HepG2 (cell line): ENCODE measurements at regions not wholly inside any gene's neighbourhood (a gene's known extent, or its start where the extent isn't known, plus 50 kb on each side); places are given as distances from the start of the nearest gene placed in this dataset.

ENCODE experiments used
- ATAC-seq: fragments of 200-7000 bp; cut with Tn5 transposase; 3 replicates; pipeline ENCODE4 v1.9.1; 2020; ENCODE audit warnings: mild to moderate bottlenecking, moderate library complexity
- BruUV-seq: library from RNA; stranded (reverse); fragments of 400-500 nt; replicated peaks from 2 replicates; lab custom pipeline; 2021; lab: Mats Ljungman, UMichigan
- CTCF ChIA-PET: fragments of 300-600 bp; formaldehyde crosslinking; extraction: SDS; loops from one replicate; lab custom pipeline; 2021; ENCODE audit warnings: low total read pairs, inconsistent platforms, low intra/inter-chr PET ratio; lab: Yijun Ruan, JAX
- POLR2A ChIA-PET: fragments of 350-600 bp; sonication (Branson Sonifier 250); formaldehyde crosslinking; loops from one replicate; lab custom pipeline; 2020; ENCODE audit warnings: antibody characterized with exemption, inconsistent platforms; lab: Yijun Ruan, JAX
- DNase-seq: peaks from one replicate; pipeline ENCODE4 v3.0.0-alpha.2; 2015; ENCODE audit warnings: low spot score
- FAIRE-seq: peaks from 3 replicates; lab custom pipeline; 2011; peaks lifted over from hg19 to GRCh38; lab: Jason Lieb, UNC
- H2AFZ ChIP-seq: one replicate; pipeline ENCODE4 v1.6.1; 2011; ENCODE audit warnings: low read length, inconsistent platforms
- H3K27ac ChIP-seq: fragments of 300-600 bp; 3 replicates; pipeline ENCODE4 v1.8.0; 2011; ENCODE audit warnings: mixed run types, mild to moderate bottlenecking, mixed read lengths, low read length, inconsistent platforms; ENCODE audit not compliant: insufficient read depth; ENCODE audit errors: extremely low read length
- H3K27me3 ChIP-seq, 2 experiments: fragments of 200-600 bp in 1 of 2; 2 replicates in 1 of 2; 3 replicates in 1 of 2; pipeline versions ENCODE4 v1.6.0 to v1.8.0; 2011; ENCODE audit warnings: low read length in 2 of 2, mild to moderate bottlenecking in 2 of 2, moderate library complexity in 2 of 2, inconsistent platforms in 1 of 2; ENCODE audit not compliant: insufficient read depth in 2 of 2, control insufficient read depth in 1 of 2
- H3K36me3 ChIP-seq, 2 experiments: fragments of 200-600 bp in 1 of 2; replicated peaks in 1 of 2; 2 replicates in 1 of 2; 3 replicates in 1 of 2; pipeline versions ENCODE4 v1.5.1 to v1.8.0; 2011; ENCODE audit warnings: low read length in 2 of 2, inconsistent platforms in 1 of 2; ENCODE audit not compliant: insufficient read depth in 2 of 2, control insufficient read depth in 1 of 2
- H3K4me1 ChIP-seq: 2 replicates; pipeline ENCODE4 v1.5.1; 2012; ENCODE audit warnings: low read length, inconsistent platforms; ENCODE audit not compliant: insufficient read depth
- H3K4me2 ChIP-seq: 2 replicates; pipeline ENCODE4 v1.6.0; 2011; ENCODE audit warnings: low read depth, low read length, inconsistent platforms
- H3K4me3 ChIP-seq, 3 experiments: fragments of 200-600 bp in 1 of 3; sonication (generic), shearing (Covaris generic) in 1 of 3; replicated peaks in 1 of 3; 2 replicates each; pipeline ENCODE4 v1.5.1; 2011 to 2016; ENCODE audit warnings: low read length in 3 of 3, inconsistent platforms in 2 of 3, low read depth in 2 of 3, mild to moderate bottlenecking in 2 of 3, control low read depth in 1 of 3, mixed read lengths in 1 of 3; ENCODE audit not compliant: insufficient read depth in 1 of 3
- H3K79me2 ChIP-seq: one replicate; pipeline ENCODE4 v1.6.1; 2011; ENCODE audit warnings: low read length, inconsistent platforms; ENCODE audit not compliant: insufficient read depth
- H3K9ac ChIP-seq: 2 replicates; pipeline ENCODE4 v1.6.0; 2011; ENCODE audit warnings: mild to moderate bottlenecking, low read depth, low read length, inconsistent platforms; ENCODE audit not compliant: insufficient read depth
- H3K9me3 ChIP-seq: 2 replicates; pipeline ENCODE4 v1.5.1; 2012; ENCODE audit warnings: mild to moderate bottlenecking, low read length
- H4K20me1 ChIP-seq: 2 replicates; pipeline ENCODE4 v1.6.0; 2011; ENCODE audit warnings: inconsistent platforms, mild to moderate bottlenecking, low read length, moderate library complexity; ENCODE audit not compliant: insufficient read depth
- EEA1 ChIP-seq: sonication (generic); formaldehyde crosslinking; IDR thresholded peaks from 2 replicates; pipeline ENCODE4 v1.5.1; 2020; ENCODE audit warnings: mild to moderate bottlenecking, missing genetic modification reagents, borderline replicate concordance
- HOXA9 ChIP-seq: sonication (generic); formaldehyde crosslinking; IDR thresholded peaks from 2 replicates; pipeline ENCODE4 v1.8.1; 2022; ENCODE audit warnings: missing genetic modification reagents, mild to moderate bottlenecking, moderate library complexity, borderline replicate concordance
- KMT2A ChIP-seq: sonication (generic); formaldehyde crosslinking; IDR thresholded peaks from 2 replicates; pipeline ENCODE4 v1.4.0; 2020; ENCODE audit warnings: missing genetic modification reagents
- PCBP2 ChIP-seq: fragments of 200-400 bp; formaldehyde crosslinking; optimal IDR thresholded peaks from 2 replicates; pipeline ENCODE3; 2018; ENCODE audit warnings: low read length, low read depth; ENCODE audit not compliant: poor library complexity, severe bottlenecking
- REPIN1 ChIP-seq: sonication (generic); formaldehyde crosslinking; IDR thresholded peaks from 2 replicates; pipeline ENCODE4 v1.8.0; 2022; ENCODE audit warnings: missing genetic modification reagents, low read depth, mild to moderate bottlenecking, borderline replicate concordance
- SATB2 ChIP-seq: sonication (generic); formaldehyde crosslinking; IDR thresholded peaks from 2 replicates; pipeline ENCODE4 v1.5.0; 2020; ENCODE audit warnings: missing genetic modification reagents
- THAP11 ChIP-seq: IDR thresholded peaks from 2 replicates; pipeline ENCODE4 v1.6.1; 2016; ENCODE audit warnings: missing biosample characterization, missing genetic modification reagents
- ZNF574 ChIP-seq: sonication (generic); formaldehyde crosslinking; IDR thresholded peaks from 2 replicates; pipeline ENCODE4 v1.4.0; 2020; ENCODE audit warnings: missing genetic modification reagents
- ZNF670 ChIP-seq: sonication (generic); formaldehyde crosslinking; IDR thresholded peaks from 2 replicates; pipeline ENCODE4 v1.8.0; 2022; ENCODE audit warnings: mild to moderate bottlenecking, missing genetic modification reagents, borderline replicate concordance
- WGBS: methylation state at CpG from one replicate; pipeline ENCODE4 v1.1.6; 2017; ENCODE audit warnings: low lambda C conversion rate; 5-methylcytosine and 5-hydroxymethylcytosine counted together
- in situ Hi-C: cut with HindIII; loops from 2 replicates; pipeline ENCODE4 v1.10.0; 2017; ENCODE audit warnings: low pct_unique_long_range_greater_than_20kb; ENCODE audit not compliant: extremely low pct_ligation_motif_present
- intact Hi-C: fragments of 100-400 bp; cut with micrococcal nuclease; formaldehyde crosslinking; loops from one replicate; pipeline ENCODE4 v1.10.0; 2022; ENCODE audit not compliant: unreplicated experiment
- TF ChIP-seq, protein P1 (sequence below): sonication (generic); formaldehyde crosslinking; IDR thresholded peaks from 2 replicates; pipeline ENCODE4 v1.4.0; 2020; ENCODE audit warnings: mild to moderate bottlenecking, missing genetic modification reagents
- TF ChIP-seq, protein P2 (sequence below): sonication (generic); formaldehyde crosslinking; IDR thresholded peaks from 2 replicates; pipeline ENCODE4 v1.5.1; 2020; ENCODE audit warnings: missing genetic modification reagents, mild to moderate bottlenecking, borderline replicate concordance
- TF ChIP-seq, protein P3 (sequence below): sonication (generic); formaldehyde crosslinking; IDR thresholded peaks from 2 replicates; pipeline ENCODE4 v1.5.0; 2020; ENCODE audit warnings: missing genetic modification reagents

DNA sequence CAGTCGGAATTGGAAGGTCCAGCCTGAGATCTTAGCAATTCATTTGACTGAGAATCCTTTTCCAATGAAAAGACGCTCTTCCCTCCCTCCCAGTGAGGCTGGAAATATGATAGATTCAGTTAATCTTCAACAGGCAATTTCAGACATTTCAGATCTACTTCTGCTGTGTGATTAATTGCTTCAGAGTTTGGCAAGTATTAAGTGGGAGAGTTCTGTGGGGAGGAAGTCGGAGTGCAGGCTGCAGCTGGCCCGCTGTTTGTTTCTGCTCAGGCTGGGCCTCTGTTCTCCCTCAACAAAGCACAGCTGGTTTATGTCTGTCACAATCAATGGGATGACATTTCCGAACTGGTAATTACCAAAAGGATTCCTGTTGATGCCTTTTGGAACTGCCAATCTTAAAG lies 178.2 kb downstream of the NDFIP2 start:
- 27% methylated on average over 5 of the region's 5 CpGs for WGBS
- in situ Hi-C loops, result no loop called here
- no TSS peak for BruUV-seq
- H3K9me3 ChIP-seq, result no peaks in the 10 kb centered on the region
- FAIRE-seq, result no peak
- no peak for DNase-seq
- intact Hi-C loops, result no loop called here
- H3K4me2 ChIP-seq, result no peak overlapping the region
- no peak for ATAC-seq
- no peaks in the 10 kb centered on the region for H3K36me3 ChIP-seq
- H2AFZ ChIP-seq, result no peak overlapping the region
- H3K27me3 ChIP-seq, result no peaks in the 10 kb centered on the region
- no peak for TF ChIP-seq SATB2
- TF ChIP-seq KMT2A (CRISPR knock-in tag), result no peak
- TF ChIP-seq, protein P1, sequence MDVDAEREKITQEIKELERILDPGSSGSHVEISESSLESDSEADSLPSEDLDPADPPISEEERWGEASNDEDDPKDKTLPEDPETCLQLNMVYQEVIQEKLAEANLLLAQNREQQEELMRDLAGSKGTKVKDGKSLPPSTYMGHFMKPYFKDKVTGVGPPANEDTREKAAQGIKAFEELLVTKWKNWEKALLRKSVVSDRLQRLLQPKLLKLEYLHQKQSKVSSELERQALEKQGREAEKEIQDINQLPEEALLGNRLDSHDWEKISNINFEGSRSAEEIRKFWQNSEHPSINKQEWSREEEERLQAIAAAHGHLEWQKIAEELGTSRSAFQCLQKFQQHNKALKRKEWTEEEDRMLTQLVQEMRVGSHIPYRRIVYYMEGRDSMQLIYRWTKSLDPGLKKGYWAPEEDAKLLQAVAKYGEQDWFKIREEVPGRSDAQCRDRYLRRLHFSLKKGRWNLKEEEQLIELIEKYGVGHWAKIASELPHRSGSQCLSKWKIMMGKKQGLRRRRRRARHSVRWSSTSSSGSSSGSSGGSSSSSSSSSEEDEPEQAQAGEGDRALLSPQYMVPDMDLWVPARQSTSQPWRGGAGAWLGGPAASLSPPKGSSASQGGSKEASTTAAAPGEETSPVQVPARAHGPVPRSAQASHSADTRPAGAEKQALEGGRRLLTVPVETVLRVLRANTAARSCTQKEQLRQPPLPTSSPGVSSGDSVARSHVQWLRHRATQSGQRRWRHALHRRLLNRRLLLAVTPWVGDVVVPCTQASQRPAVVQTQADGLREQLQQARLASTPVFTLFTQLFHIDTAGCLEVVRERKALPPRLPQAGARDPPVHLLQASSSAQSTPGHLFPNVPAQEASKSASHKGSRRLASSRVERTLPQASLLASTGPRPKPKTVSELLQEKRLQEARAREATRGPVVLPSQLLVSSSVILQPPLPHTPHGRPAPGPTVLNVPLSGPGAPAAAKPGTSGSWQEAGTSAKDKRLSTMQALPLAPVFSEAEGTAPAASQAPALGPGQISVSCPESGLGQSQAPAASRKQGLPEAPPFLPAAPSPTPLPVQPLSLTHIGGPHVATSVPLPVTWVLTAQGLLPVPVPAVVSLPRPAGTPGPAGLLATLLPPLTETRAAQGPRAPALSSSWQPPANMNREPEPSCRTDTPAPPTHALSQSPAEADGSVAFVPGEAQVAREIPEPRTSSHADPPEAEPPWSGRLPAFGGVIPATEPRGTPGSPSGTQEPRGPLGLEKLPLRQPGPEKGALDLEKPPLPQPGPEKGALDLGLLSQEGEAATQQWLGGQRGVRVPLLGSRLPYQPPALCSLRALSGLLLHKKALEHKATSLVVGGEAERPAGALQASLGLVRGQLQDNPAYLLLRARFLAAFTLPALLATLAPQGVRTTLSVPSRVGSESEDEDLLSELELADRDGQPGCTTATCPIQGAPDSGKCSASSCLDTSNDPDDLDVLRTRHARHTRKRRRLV (CRISPR knock-in tag), result no peak
- TF ChIP-seq, protein P2, sequence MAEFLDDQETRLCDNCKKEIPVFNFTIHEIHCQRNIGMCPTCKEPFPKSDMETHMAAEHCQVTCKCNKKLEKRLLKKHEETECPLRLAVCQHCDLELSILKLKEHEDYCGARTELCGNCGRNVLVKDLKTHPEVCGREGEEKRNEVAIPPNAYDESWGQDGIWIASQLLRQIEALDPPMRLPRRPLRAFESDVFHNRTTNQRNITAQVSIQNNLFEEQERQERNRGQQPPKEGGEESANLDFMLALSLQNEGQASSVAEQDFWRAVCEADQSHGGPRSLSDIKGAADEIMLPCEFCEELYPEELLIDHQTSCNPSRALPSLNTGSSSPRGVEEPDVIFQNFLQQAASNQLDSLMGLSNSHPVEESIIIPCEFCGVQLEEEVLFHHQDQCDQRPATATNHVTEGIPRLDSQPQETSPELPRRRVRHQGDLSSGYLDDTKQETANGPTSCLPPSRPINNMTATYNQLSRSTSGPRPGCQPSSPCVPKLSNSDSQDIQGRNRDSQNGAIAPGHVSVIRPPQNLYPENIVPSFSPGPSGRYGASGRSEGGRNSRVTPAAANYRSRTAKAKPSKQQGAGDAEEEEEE, result no peak
- TF ChIP-seq ZNF670 (CRISPR knock-in tag), result no peak
- TF ChIP-seq THAP11 (CRISPR knock-in tag), result no peak
- no peak for TF ChIP-seq EEA1 (CRISPR knock-in tag)
- TF ChIP-seq PCBP2, result no peak
- TF ChIP-seq, protein P3, sequence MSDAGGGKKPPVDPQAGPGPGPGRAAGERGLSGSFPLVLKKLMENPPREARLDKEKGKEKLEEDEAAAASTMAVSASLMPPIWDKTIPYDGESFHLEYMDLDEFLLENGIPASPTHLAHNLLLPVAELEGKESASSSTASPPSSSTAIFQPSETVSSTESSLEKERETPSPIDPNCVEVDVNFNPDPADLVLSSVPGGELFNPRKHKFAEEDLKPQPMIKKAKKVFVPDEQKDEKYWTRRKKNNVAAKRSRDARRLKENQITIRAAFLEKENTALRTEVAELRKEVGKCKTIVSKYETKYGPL (CRISPR knock-in tag), result no peak
- no peak for TF ChIP-seq ZNF574 (CRISPR knock-in tag)
- TF ChIP-seq REPIN1 (CRISPR knock-in tag), result no peak
- no peak for TF ChIP-seq HOXA9 (CRISPR knock-in tag)
- H3K4me1 ChIP-seq, result no peaks in the 10 kb centered on the region
- ChIA-PET CTCF (no interaction called here), POLR2A (no interaction called here)
- no peaks in the 10 kb centered on the region for H3K79me2 ChIP-seq
- H3K4me3 ChIP-seq, result no peak overlapping the region
- no peak overlapping the region for H3K9ac ChIP-seq
- H3K27ac ChIP-seq, result no peak overlapping the region
- no peaks in the 10 kb centered on the region for H4K20me1 ChIP-seq
